AML-193 (cell line): ENCODE measurements at regions not wholly inside any gene's neighbourhood (a gene's known extent, or its start where the extent isn't known, plus 50 kb on each side); places are given as distances from the start of the nearest gene placed in this dataset.

Experiments used
- DNase-seq, 2 experiments: peaks; one replicate each; lab custom pipeline; 2025; lab: John Stamatoyannopoulos, UW

DNA sequence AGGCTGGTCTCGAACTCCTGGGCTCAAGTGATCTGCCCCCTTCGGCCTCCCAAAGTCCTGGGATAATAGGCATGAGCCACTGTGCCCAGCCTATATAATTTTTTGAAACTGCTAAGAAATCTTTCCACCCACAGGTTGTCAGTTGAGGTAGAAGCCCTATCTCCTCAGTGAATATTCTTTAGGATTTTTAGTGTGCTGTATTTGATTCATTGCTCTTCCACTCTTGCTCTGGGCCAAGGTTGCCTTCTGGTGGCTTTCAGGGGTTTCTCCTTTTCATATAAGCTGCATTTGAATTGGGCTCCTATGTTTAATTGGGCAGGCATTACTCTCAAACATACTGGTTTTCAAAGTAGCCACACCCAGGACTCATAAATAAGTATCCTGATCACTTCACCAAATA lies 931.2 kb downstream of the GATA3 start:
- no peak for DNase-seq

DNA sequence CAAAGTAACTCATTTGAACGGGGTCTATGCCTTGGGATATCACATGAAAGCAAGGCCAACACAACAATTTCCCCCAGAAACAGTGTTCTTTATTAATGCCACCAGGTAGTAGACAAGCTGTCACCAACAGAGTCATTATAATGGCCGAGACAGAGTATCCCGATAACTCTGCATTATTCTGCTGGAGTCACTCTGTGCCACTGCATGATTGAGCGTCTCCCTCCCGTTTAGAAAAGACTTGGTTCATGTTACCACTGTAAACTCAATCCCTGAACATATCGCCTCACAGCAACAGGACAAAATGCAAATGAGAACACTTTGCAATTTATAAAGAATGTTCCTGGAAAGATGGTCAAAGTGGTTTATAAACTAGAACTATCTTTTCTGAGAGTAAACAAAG lies 932.5 kb downstream of the GATA3 start:
- DNase-seq = no peak

DNA sequence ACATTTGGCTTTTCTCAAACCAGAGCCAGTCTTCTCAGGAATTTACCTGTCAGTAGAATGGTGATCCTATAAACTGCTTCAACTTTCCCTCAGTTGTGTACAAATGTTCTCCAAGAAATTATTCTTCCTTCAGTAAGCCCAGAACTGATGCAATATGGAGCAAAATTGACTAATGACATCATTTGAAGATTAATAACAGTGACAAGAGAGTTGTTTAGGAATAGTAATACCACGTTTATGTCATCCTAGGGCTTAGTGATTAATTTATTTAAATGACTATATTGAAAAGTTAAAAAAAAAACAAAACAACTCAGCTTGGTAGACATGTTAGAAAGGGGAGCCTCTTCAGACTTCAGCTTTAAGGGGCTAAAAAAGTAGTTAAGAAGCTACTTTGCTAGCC lies 933.2 kb downstream of the GATA3 start:
- no peak for DNase-seq

DNA sequence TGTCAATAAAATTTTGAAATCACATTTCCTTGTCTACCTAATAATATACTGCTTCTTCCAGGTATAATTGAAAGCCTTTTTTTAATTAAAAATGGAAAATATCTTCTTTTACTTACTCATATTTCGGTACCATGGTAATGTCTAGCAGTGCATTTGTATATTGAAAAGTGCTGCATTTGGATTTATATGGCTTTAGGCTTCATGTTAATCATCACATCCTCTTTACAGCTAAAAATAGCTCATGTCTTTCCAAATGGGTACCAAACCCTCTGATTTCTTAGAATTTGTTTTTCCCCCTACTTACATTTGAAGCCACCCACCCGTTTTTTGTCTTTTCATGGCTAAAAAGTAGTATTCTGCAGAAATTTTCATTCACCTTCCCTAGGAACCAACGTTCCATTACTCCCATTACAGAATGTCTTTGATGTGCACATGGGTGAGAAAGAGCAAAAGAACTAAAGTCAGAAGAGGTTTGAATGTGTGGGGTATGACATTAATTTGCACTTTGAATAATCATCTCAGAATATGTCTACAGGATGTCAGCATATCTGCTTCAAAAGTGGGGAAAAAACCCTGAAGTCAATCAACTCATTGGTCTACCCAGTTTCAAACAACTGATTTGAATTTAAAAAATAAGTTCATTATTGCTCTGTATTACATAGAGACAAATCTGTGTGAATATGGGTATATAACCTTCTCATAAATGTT lies 935.9 kb downstream of the GATA3 start:
- DNase-seq = no peak

DNA sequence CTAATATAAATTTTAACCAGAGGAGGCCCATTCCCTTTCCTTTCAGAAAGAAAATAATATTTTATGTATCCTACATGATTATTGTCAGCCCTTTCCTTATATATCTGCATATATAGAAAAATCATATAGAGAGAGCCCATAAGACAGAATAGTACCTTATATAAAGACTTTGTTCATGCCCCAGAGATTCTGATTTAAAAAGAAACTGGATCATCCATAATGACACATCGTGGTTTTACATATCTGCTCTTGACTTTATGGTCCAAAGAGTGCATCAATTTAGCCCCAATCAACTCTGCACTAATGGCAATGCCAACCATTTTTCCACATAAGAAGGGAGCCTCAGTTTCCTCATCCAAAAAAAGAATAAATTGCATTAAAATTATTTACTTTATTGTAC lies 937.5 kb downstream of the GATA3 start:
- no peak for DNase-seq

DNA sequence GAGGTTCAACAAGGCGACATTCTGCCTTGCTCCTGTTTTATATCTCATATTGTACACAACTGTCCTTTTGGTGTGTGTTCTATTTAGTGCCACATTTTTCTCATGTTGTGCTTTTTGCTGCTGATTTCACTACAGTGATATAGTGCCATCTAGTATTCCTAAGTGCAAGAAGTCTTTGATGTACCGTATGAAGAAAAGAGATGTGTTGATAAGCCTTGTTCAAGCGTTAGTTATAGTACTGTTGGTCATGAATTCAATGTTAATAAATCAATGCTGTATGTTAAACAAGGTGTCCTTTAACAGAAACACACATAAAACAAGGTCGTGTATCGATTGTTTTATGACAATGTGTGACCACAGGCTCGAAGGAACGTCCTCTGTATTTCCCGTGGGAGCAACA lies 939.4 kb downstream of the GATA3 start:
- DNase-seq = no peak

DNA sequence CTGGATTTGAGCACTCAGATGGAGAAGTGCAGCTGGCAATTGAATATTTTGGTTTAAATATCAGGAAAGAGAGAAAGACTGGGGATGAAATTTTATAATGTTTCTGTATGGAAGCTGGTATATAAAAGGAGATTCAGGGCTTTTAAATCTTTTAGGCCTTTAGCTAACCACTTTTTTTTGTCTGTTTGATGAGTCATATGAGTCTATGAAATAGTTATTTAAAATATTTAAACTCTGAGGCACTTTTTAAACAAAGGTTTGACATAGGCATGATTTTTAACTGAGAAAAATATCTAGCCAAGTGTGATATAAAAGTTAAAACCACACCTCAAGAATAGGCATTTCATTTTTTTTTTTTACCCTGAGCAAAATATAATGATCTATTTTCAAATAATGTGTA lies 944.3 kb downstream of the GATA3 start:
- no peak for DNase-seq

DNA sequence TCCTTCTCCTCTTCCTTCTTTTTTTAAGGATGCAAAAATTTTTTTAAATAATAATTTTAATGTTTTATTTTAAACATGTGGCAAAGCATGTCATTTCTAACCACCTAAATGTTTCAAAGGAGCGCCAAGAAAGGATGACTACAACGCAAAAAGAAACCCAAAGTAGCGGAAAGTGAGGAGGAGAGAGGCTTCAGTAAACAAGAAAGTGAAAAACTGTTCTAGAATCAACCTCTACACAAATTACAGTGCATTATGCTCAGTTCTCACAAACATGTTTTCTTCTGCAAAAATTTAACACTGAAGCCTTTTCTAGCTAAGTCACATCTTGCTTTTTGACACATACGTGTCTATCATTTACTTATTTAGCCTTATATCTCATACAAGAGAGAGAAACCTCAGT lies 948.6 kb downstream of the GATA3 start:
- DNase-seq = no peak

DNA sequence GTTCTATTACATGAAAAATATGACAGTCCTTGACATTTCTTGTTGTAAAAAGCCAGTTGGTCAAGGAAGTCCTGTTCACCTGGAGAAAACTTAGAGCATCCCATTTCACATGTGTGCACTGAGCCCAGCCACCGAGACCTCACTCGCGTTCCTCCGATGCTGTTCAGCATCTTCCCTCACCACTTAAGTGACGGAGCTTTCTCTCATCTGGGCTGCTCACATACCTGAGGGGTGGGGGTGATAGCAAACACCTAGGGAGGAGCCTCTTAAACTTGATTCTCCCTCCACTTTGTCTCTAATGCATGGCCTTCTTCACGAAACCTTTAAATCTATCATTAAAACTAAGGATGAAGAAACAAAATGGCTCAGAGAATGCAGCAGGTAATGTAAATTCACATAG lies 950.2 kb downstream of the GATA3 start:
- DNase-seq = no peak

DNA sequence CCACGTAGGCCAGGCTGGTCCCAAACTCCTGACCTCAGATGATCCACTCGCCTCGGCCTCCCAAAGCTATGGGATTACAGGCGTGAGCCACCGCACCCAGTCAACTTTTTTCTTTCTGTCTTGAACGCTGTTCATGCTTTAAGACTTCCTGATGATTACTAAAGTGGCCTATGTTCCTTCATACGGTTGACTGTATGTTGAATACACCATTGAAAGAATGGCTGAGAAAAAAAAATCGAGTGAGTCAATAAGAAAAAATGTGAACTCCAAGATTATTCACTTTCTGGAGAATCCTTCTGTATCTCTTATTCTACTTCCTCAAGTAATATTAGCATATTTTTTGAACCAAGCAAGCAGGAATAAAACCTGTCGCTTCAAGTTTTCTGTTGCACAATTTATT lies 955.0 kb downstream of the GATA3 start:
- DNase-seq = no peak

DNA sequence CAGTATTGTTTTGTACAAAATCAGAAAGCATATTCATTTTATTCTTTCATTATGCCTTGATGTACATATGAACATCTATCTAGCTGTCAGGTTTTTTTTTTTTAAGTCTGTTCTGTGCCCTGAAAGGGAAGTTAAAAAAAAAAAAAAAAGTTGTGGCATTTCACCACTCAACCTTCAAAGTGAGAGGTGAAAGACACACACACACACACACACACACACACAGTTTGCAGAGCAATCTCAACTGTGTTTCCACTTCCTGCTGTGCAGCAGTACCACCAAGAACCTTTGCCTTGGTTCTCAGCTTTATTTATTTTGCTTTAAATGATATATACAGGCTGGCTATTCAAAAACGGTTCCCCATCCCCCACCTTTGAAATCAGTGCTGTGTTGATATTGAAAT lies 955.6 kb downstream of the GATA3 start:
- DNase-seq = no peak

DNA sequence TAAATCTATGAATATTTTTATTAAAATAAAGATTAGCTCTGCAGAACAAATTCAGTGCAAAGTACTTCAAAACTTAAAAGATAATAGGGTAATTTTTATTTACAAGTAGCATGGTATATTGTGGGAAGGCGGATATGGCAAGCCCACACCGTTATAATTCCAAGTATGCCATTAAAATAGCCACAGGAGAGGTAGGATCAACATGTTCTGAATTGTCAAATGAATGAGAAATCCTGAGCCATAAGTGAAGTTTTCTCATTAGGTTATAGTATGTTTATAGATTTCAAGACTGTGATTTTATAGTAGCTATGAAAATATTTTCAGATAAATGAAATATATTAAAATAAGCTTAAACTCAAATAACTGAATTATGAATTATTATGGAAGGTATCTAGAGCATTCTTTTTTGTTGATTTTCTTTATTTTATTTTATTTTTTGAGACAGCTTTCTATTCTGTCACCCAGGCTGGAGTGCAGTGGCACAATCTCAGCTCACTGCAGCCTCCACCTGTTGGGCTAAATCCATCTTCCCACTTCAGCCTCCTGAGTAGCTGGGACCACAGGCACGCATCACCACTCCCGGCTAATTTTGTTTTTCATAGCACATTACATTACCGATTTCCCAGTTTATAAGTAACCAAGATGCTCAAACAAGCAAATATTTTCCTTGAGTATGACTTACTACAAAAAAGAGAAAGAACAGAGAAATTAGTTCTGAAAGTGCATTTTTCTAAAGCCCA lies 956.6 kb downstream of the GATA3 start:
- no peak for DNase-seq

DNA sequence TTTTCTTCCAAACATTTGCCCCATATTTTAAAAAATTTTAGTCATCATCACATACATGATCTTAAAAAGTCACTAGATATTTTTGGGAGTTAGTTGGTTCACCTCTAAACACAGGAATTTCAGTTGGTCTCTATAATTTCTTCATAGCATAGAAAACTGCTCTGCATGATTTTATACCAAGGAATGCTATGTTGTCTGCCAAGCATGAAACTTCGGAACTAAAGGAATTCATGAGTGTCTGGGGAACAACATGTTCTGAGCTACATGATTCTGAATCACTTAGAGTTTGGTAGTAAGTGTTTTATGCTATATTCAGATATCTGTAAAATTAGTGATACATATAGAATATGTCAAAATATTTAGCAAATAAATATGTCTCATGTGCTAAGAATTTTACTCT lies 957.8 kb downstream of the GATA3 start:
- no peak for DNase-seq

DNA sequence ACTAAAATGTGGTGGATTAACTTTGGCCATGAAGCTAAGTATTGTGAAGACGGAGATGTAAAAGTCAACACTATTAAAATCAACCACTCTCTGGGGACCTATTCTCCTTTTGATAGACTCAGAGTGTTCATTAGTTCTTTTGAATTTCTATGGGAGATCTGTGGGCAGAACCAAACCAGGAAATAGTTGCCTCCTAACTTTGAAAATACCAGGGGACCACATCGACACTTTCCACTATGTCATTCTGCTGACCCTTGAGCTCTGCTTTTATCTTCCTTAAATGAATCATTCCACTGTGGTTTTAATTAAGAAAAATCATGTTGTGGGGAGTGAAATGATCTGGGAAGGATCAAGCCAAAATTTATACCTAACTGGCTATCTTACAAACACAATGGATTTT lies 960.5 kb downstream of the GATA3 start:
- no peak for DNase-seq

DNA sequence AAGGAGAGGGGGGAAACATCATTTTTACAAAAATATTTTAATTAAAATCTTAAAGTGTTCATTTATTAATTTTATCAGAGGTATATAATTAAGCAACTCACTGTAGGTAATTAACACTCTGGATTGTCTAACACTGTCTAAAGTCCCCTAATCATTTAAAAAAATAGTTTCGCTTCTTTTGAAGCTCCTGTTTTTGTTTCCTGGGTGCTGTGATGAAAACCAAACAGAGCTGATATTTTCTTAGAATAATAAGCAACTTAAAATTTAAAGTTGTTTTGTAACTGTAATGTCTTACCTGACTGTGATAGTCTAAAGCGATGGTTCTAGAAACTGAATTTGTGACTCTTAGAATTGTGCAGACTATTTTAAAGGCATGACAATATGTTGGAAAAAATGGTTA lies 961.0 kb downstream of the GATA3 start:
- no peak for DNase-seq

DNA sequence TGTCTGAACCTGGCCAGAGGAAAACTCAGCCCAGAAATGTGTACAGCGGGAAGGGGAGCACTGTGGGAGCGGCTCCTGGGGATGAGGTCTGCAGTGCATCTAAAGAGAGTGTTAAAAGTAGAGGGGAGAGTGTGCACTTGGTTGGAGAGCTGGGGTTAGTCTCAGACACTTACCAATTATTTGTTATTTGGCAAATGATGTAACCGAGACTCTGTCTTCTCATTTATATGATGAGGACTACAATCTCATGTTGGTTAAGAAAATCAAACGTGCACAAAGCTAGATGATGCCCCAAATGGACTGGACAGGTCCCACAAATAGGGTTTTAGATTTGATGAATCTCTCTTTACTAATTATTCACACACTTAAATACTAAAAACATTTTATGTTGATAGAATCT lies 962.4 kb downstream of the GATA3 start:
- DNase-seq = no peak

DNA sequence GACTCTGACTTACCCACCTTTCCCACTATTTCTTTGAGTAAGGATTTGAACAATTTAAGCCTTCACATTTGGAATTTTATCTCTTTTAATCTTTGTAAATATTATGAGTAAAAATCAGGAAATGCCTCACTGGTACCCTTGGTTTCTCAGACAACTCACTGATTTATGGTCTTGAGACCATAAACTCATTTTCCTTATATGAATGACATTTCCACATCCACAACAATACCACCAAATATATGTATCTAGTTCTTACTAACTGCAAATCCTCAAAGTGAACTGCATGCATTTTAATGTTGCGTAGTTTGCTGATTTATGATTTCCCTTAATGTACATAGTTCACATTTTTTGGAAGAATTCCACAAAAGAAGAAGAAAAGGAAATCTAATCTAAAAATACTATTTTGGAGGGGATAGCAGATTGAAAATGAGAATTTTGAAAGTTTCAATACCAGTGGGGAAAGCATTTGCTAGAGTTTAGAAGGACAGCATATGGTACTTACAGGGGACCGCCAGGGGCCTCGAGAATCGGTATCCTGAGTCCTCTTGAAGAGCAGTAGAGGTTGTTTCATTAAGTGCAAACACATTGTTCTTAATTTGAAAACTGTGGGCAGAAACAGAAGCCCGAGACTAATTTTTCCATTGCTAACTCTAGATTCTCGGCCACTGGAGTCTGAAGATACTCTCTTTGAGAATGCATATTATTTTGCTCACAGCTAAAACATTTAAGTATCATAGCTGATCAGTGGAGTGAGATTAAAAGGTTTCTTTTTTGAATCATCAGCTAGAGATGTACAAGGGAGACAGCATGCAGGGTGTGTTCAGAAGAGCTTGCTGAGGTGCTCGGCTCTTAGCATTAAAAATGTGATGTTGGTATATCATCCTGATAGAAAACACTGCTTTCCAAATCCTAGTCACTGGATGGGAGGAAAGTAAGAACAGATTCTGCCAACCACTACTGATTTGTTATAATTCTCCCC lies 964.0 kb downstream of the GATA3 start:
- no peak for DNase-seq

DNA sequence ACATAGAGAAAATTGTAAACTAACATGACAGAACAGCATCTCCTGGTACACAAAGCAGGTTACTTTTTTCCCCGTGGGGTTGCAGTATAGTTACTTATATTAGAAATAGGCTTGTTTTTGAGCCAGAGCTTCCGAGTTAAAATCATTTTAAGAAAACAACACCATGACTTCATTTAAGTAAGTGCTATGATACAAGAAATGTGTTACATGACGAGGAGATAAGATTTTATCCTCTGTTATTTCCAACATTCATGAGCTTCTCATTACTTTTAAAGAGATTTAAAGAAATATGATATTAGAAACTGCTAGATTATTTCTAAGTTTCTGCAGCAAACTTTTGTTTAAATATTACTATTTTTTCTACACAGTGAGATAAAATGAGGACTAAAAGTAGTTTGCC lies 968.7 kb downstream of the GATA3 start:
- no peak for DNase-seq

DNA sequence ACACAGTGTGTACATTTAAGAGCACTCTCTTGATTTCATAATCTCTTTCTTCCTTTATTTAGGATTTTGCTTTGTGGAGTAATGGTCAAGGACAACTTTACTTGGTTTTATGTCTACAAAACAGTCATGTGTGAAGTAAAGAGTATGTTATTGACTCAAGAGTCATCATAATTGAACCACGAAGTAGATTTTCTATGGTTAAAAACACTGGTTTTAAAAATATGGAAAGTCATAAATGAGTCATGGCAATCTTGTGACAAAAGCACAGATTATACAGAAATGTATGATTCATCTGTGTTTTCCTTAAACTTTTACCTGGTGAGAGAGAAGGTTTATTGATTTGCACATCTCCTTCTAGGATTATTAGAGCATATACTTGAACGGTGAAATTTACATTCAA lies 969.7 kb downstream of the GATA3 start:
- DNase-seq = no peak

DNA sequence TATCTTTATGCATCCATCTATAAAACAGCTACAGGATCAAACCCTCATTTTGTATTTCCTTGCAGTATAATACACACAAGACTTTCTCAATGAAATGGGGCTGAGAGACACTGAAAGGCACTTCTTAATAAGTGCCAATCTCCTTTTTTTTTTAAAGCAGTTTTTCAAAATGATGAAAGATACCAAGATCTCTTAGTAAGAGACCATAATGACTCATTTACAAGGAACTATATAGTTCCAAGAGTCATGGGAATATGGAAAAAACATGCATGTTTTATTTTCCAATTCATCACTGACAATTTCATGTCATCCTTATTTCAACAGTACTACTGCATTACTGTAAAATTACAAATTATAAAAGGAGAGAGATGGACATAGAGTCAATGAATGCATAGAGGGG lies 973.7 kb downstream of the GATA3 start:
- no peak for DNase-seq

DNA sequence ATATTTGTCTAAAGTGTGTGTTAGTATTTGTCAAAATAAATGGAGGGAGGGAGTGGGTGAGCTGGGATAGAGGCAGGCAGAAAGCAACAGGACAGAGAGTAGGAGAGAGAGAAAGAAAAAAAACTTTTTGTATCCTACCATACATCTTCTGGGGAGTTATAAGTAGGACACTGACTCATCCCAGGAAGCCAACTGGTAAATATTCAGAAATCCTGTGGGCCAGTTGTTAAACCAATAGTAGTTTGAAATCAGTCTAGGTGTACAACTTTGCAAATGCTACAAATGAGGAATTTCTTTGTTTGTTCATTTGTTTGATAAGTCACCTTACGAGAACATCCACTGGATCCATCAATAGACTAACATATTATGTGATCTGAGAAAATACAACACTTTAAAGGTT lies 980.9 kb downstream of the GATA3 start:
- no peak for DNase-seq

DNA sequence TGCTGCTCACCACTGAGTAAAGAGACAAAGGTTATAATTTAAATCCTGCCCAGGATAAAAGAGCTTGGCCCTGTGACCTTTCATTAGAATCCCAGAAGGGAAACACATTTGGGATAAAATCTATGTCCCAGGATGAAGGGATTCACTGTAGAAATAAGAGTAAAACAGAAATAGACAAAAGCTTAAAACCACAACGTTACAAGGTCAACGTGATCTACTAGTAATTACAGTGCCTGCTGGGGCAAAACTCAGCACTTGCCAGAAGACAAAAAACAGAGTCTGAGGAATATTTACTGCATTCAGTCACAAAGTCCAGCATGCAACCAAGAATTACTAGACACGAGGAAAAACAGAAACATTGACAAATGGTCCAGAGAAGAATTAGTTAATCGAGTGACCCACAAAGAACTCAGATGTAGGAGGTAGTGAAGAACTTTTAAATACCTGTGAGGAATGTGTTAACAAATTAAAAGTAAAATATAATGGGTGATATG lies 982.3 kb downstream of the GATA3 start:
- no peak for DNase-seq
